CD4-positive, CD25-positive, alpha-beta regulatory T cell (primary cell): ENCODE measurements at regions not wholly inside any gene's neighbourhood (a gene's known extent, or its start where the extent isn't known, plus 50 kb on each side); places are given as distances from the start of the nearest gene placed in this dataset.
"Not testable (repeated sequence)": the region's sequence is repeated elsewhere in the genome, so short reads cannot be mapped to it uniquely, and the experiment has no call there.

ENCODE experiments used
- ATAC-seq, 2 donors: fragments of 150-1000 bp; cut with Tn5 transposase; one replicate each; pipeline ENCODE4 v1.10.0; 2021; ENCODE audit warnings: low read depth in 2 of 2, moderate number of reproducible peaks in 2 of 2, moderate library complexity in 1 of 2
- DNase-seq, 3 donors: peaks; one replicate each; pipeline versions ENCODE4 v3.0.0 to v3.0.0-alpha.2; 2012 to 2022; ENCODE audit warnings: mixed read lengths in 1 of 3
- H3K27ac ChIP-seq: one replicate; pipeline ENCODE4 v1.7.0; 2013; ENCODE audit warnings: mild to moderate bottlenecking, low read length; ENCODE audit not compliant: insufficient read depth, poor library complexity, severe bottlenecking
- H3K27me3 ChIP-seq: one replicate; pipeline ENCODE4 v1.7.0; 2013; ENCODE audit warnings: low read length; ENCODE audit not compliant: control insufficient read depth, insufficient read depth
- H3K36me3 ChIP-seq: one replicate; pipeline ENCODE4 v1.7.0; 2013; ENCODE audit warnings: mild to moderate bottlenecking, low read length, moderate library complexity; ENCODE audit not compliant: control insufficient read depth, insufficient read depth
- H3K4me1 ChIP-seq: 2 replicates; pipeline ENCODE4 v1.7.0; 2013; ENCODE audit warnings: mild to moderate bottlenecking, low read length; ENCODE audit not compliant: insufficient read depth, control insufficient read depth, poor library complexity, severe bottlenecking
- H3K4me3 ChIP-seq: one replicate; pipeline ENCODE4 v1.7.0; 2013; ENCODE audit warnings: low read depth, mild to moderate bottlenecking, low read length, moderate library complexity
- H3K9me3 ChIP-seq, 2 experiments: 1 replicate in 1 of 2; 2 replicates in 1 of 2; pipeline ENCODE4 v1.7.0; 2013; ENCODE audit warnings: low read length in 2 of 2, mild to moderate bottlenecking in 1 of 2, moderate library complexity in 1 of 2; ENCODE audit not compliant: control insufficient read depth in 2 of 2
- H3K27ac Mint-ChIP-seq, 3 donors: one replicate each; pipeline ENCODE4 v1.8.0; 2020 to 2022; ENCODE audit warnings: mild to moderate bottlenecking in 3 of 3, mixed read lengths in 3 of 3, moderate library complexity in 2 of 3
- H3K27me3 Mint-ChIP-seq: one replicate; pipeline ENCODE4 v1.8.0; 2022; ENCODE audit warnings: mild to moderate bottlenecking, mixed read lengths
- H3K36me3 Mint-ChIP-seq: one replicate; pipeline ENCODE4 v1.8.0; 2020; ENCODE audit warnings: mixed read lengths
- H3K4me1 Mint-ChIP-seq, 4 donors: one replicate each; pipeline ENCODE4 v1.8.0; 2020 to 2022; ENCODE audit warnings: mixed read lengths in 4 of 4, mild to moderate bottlenecking in 1 of 4
- H3K4me3 Mint-ChIP-seq, 4 donors: one replicate each; pipeline ENCODE4 v1.8.0; 2020 to 2022; ENCODE audit warnings: mild to moderate bottlenecking in 4 of 4, mixed read lengths in 4 of 4, moderate library complexity in 3 of 4
- H3K9me3 Mint-ChIP-seq, 7 donors: one replicate each; pipeline ENCODE4 v1.8.0; 2020 to 2022; ENCODE audit warnings: mixed read lengths in 7 of 7, mild to moderate bottlenecking in 3 of 7, moderate library complexity in 2 of 7

- H3K36me3 ChIP-seq: no peaks in the 10 kb centered on the region
- no peak overlapping the region for H3K4me3 ChIP-seq
- H3K4me3 Mint-ChIP-seq: no peak overlapping the region
- no peaks in the 10 kb centered on the region for H3K27me3 Mint-ChIP-seq
- no peaks in the 10 kb centered on the region for H3K36me3 Mint-ChIP-seq
- peaks cover 0 to 3% (median 0%) of the 10 kb centered on the region in 7 donors for H3K9me3 Mint-ChIP-seq
- H3K27ac Mint-ChIP-seq: no peak overlapping the region
- no peaks in the 10 kb centered on the region for H3K27me3 ChIP-seq
- ATAC-seq (no peak), DNase-seq (no peak)
- H3K4me1 ChIP-seq: no peaks in the 10 kb centered on the region
- H3K9me3 ChIP-seq: no peaks in the 10 kb centered on the region
- H3K4me1 Mint-ChIP-seq: no peaks in the 10 kb centered on the region
- no peak overlapping the region for H3K27ac ChIP-seq
Observed at GRCh38 chr16:77509051-77509450, 74.2 kb upstream of the ADAMTS18 start.

- DNase-seq: no peak
- H3K27me3 Mint-ChIP-seq: no peaks in the 10 kb centered on the region
Observed at GRCh38 chr16:77509796-77510195, 75.0 kb upstream of the ADAMTS18 start.

GRCh38 chr16:77511053-77511452 lies 76.2 kb upstream of the ADAMTS18 start:
- Mint-ChIP-seq H3K27me3 (no peaks in the 10 kb centered on the region), H3K4me3 (no peak overlapping the region), H3K4me1 (no peaks in the 10 kb centered on the region), H3K27ac (no peak overlapping the region), H3K36me3 (no peaks in the 10 kb centered on the region), H3K9me3 (peaks cover 0 to 1% (median 0%) of the 10 kb centered on the region in 7 donors)
- H3K27ac ChIP-seq: no peak overlapping the region
- no peaks in the 10 kb centered on the region for H3K9me3 ChIP-seq
- no peaks in the 10 kb centered on the region for H3K36me3 ChIP-seq
- no peaks in the 10 kb centered on the region for H3K4me1 ChIP-seq
- H3K27me3 ChIP-seq: no peaks in the 10 kb centered on the region
- no peak for DNase-seq
- ATAC-seq: no peak
- H3K4me3 ChIP-seq: no peak overlapping the region

More at GRCh38 chr16:77509796-77510195, 75.0 kb upstream of the ADAMTS18 start:
- Mint-ChIP-seq H3K4me1 (no peaks in the 10 kb centered on the region), H3K4me3 (no peak overlapping the region), H3K36me3 (no peaks in the 10 kb centered on the region), H3K27ac (no peak overlapping the region), H3K9me3 (peaks cover 0 to 1% (median 0%) of the 10 kb centered on the region in 7 donors)
- no peaks in the 10 kb centered on the region for H3K36me3 ChIP-seq
- no peaks in the 10 kb centered on the region for H3K9me3 ChIP-seq
- no peaks in the 10 kb centered on the region for H3K4me1 ChIP-seq
- H3K27ac ChIP-seq: no peak overlapping the region
- H3K4me3 ChIP-seq: no peak overlapping the region
- ATAC-seq: no peak
- H3K27me3 ChIP-seq: no peaks in the 10 kb centered on the region

GRCh38 chr16:77514500-77515220 lies 79.8 kb upstream of the ADAMTS18 start:
- Mint-ChIP-seq H3K9me3 (no peaks in the 10 kb centered on the region), H3K27ac (no peak overlapping the region), H3K27me3 (peaks cover 4% of the 10 kb centered on the region), H3K36me3 (no peaks in the 10 kb centered on the region), H3K4me3 (no peak overlapping the region), H3K4me1 (no peaks in the 10 kb centered on the region)
- no peak overlapping the region for H3K4me3 ChIP-seq
- DNase-seq (no peak), ATAC-seq (no peak)
- H3K27ac ChIP-seq: no peak overlapping the region
- no peaks in the 10 kb centered on the region for H3K4me1 ChIP-seq
- H3K9me3 ChIP-seq: no peaks in the 10 kb centered on the region
- no peaks in the 10 kb centered on the region for H3K27me3 ChIP-seq
- H3K36me3 ChIP-seq: no peaks in the 10 kb centered on the region

GRCh38 chr16:77525226-77525625 lies 90.4 kb upstream of the ADAMTS18 start:
- not testable (repeated sequence) for H3K4me3 Mint-ChIP-seq, H3K9me3 ChIP-seq, H3K4me1 Mint-ChIP-seq, DNase-seq, H3K27ac ChIP-seq, H3K27ac Mint-ChIP-seq, H3K36me3 ChIP-seq, ATAC-seq, H3K4me1 ChIP-seq, H3K27me3 Mint-ChIP-seq, H3K36me3 Mint-ChIP-seq, H3K4me3 ChIP-seq, H3K27me3 ChIP-seq
- peaks cover 0 to 16% (median 5%) of the 10 kb centered on the region in 7 donors for H3K9me3 Mint-ChIP-seq

DNA sequence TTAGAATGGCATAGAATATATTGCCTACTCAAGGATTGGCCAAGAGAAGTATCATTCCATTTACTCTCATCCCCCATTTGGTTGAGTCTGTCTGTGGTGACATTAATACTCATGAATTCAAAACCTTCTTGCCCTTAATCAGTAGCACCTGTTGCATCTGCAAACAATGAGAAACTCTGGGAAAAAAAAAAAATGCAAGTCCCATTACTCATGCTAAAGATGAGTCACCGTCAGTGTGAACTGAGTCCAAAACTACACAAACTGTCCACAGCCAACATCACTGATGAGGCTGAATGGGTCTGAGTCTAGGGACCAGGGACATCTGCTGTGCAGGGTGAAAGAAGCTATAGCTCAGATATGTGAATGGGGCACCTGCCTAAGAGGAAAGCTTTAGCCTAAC lies 96.9 kb upstream of the ADAMTS18 start:
- no peaks in the 10 kb centered on the region for H3K36me3 ChIP-seq
- H3K9me3 ChIP-seq: no peaks in the 10 kb centered on the region
- peaks cover 0 to 7% (median 0%) of the 10 kb centered on the region in 7 donors for H3K9me3 Mint-ChIP-seq
- H3K27ac Mint-ChIP-seq: no peak overlapping the region
- H3K27ac ChIP-seq: no peak overlapping the region
- no peak overlapping the region for H3K4me3 ChIP-seq
- no peaks in the 10 kb centered on the region for H3K27me3 Mint-ChIP-seq
- no peaks in the 10 kb centered on the region for H3K36me3 Mint-ChIP-seq
- H3K4me1 ChIP-seq: no peaks in the 10 kb centered on the region
- DNase-seq (no peak), ATAC-seq (no peak)
- no peaks in the 10 kb centered on the region for H3K27me3 ChIP-seq
- H3K4me1 Mint-ChIP-seq: no peaks in the 10 kb centered on the region
- no peak overlapping the region for H3K4me3 Mint-ChIP-seq

GRCh38 chr16:77536809-77537208 lies 102.0 kb upstream of the ADAMTS18 start:
- Histone ChIP-seq H3K4me1 (no peaks in the 10 kb centered on the region), H3K27me3 (no peaks in the 10 kb centered on the region), H3K9me3 (no peaks in the 10 kb centered on the region), H3K27ac (no peak overlapping the region), H3K36me3 (no peaks in the 10 kb centered on the region), H3K4me3 (no peak overlapping the region)
- Mint-ChIP-seq H3K36me3 (no peaks in the 10 kb centered on the region), H3K27ac (no peak overlapping the region), H3K4me3 (peak overlapping the region in 1 of 4 donors; percentile 52), H3K4me1 (no peaks in the 10 kb centered on the region), H3K9me3 (peaks cover 0 to 4% (median 0%) of the 10 kb centered on the region in 7 donors), H3K27me3 (no peaks in the 10 kb centered on the region)
- DNase-seq (no peak), ATAC-seq (no peak)

DNA sequence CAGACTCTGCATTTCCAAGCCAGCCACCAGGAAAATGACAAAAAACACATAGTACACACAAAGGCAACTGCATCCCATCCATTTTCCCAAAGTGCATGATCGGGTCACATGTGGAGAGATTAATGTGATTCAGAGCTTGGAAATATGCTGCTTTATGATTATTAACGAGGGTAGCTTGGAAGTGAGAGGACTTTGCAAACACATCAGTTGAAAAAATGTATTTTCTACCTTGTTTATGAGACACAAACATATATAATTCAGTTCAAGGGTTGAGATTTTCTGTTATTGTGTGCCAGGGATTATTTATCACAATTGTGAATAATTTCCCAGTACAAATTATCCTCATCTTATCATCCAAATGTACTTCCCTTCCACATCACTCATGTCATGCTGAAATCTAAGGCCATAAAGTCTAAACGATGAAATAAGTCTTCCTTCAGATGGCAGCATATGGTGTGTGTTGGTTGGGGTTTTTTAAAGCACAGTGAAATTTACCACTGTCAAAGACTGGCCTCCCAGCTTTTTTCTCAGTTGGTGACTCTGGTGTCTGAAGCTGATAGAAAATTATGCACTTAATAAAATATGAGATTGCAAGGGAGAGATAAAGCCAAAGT lies 104.7 kb upstream of the ADAMTS18 start:
- Histone ChIP-seq H3K9me3 (no peaks in the 10 kb centered on the region), H3K4me1 (no peaks in the 10 kb centered on the region), H3K27me3 (no peaks in the 10 kb centered on the region), H3K36me3 (no peaks in the 10 kb centered on the region), H3K4me3 (no peak overlapping the region), H3K27ac (no peak overlapping the region)
- DNase-seq: no peak
- H3K9me3 Mint-ChIP-seq: peaks cover 0 to 3% (median 0%) of the 10 kb centered on the region in 7 donors
- H3K4me1 Mint-ChIP-seq: no peaks in the 10 kb centered on the region
- no peak for ATAC-seq
- H3K4me3 Mint-ChIP-seq: no peak overlapping the region
- no peak overlapping the region for H3K27ac Mint-ChIP-seq
- H3K27me3 Mint-ChIP-seq: no peaks in the 10 kb centered on the region
- no peaks in the 10 kb centered on the region for H3K36me3 Mint-ChIP-seq
